OCI-LY3 (cell line): ENCODE measurements at regions not wholly inside any gene's neighbourhood (a gene's known extent, or its start where the extent isn't known, plus 50 kb on each side); places are given as distances from the start of the nearest gene placed in this dataset.

Experiments
- H2AFZ ChIP-seq: fragments of 200-600, 300-600 bp; shearing (Covaris generic); 2 replicates; pipeline ENCODE4 v1.6.0; 2014; ENCODE audit warnings: antibody characterized with exemption, low read depth, low read length
- H3K27ac ChIP-seq: fragments of 200-600, 300-600 bp; sonication (generic); 2 replicates; pipeline ENCODE4 v1.5.1; 2014; ENCODE audit warnings: mild to moderate bottlenecking, low read length, moderate library complexity, mixed read lengths
- H3K27me3 ChIP-seq: fragments of 200-600, 300-600 bp; sonication (generic); 2 replicates; pipeline ENCODE4 v1.6.1; 2014; ENCODE audit warnings: low read depth, low read length, mixed read lengths
- H3K36me3 ChIP-seq: fragments of 200-600, 300-600 bp; sonication (generic); replicated peaks from 2 replicates; pipeline ENCODE3; 2014; ENCODE audit warnings: low read depth, low read length, mixed read lengths
- H3K4me1 ChIP-seq: fragments of 300-600, 200-600 bp; sonication (generic); 2 replicates; pipeline ENCODE4 v1.6.1; 2014; ENCODE audit warnings: low read length, mixed read lengths
- H3K4me2 ChIP-seq: fragments of 200-600, 300-600 bp; sonication (generic); 2 replicates; pipeline ENCODE4 v1.6.1; 2014; ENCODE audit warnings: low read length, mixed read lengths
- H3K4me3 ChIP-seq: fragments of 300-600, 200-600 bp; sonication (generic); 2 replicates; pipeline ENCODE4 v1.5.1; 2014; ENCODE audit warnings: antibody characterized with exemption, mild to moderate bottlenecking, low read length, moderate library complexity
- H3K79me2 ChIP-seq: fragments of 300-600, 200-600 bp; shearing (Covaris generic); 2 replicates; pipeline ENCODE4 v1.6.1; 2014; ENCODE audit warnings: mild to moderate bottlenecking, low read length, mixed read lengths
- H3K9ac ChIP-seq: fragments of 300-600, 200-600 bp; shearing (Covaris generic); 2 replicates; pipeline ENCODE4 v1.6.0; 2014; ENCODE audit warnings: mild to moderate bottlenecking, low read length, moderate library complexity
- H3K9me3 ChIP-seq: fragments of 200-600, 300-600 bp; shearing (Covaris generic); 2 replicates; pipeline ENCODE4 v1.6.1; 2014; ENCODE audit warnings: low read length, mixed read lengths; ENCODE audit not compliant: insufficient read depth
- H4K20me1 ChIP-seq: fragments of 200-600, 300-600 bp; sonication (generic); 2 replicates; pipeline ENCODE4 v1.6.1; 2016; ENCODE audit warnings: low read length, mixed read lengths; ENCODE audit not compliant: insufficient read depth
- EZH2phosphoT487 ChIP-seq: fragments of 200-600 bp; shearing (Covaris generic); IDR thresholded peaks from 2 replicates; pipeline ENCODE4 v1.6.1; 2018; ENCODE audit warnings: antibody characterized with exemption, mixed run types, low read depth
- TF ChIP-seq, protein P1 (sequence below): fragments of 200-600, 300-600 bp; sonication (generic); IDR thresholded peaks from 2 replicates; pipeline ENCODE4 v1.5.1; 2014; ENCODE audit warnings: antibody characterized with exemption, low read length, low read depth

DNA sequence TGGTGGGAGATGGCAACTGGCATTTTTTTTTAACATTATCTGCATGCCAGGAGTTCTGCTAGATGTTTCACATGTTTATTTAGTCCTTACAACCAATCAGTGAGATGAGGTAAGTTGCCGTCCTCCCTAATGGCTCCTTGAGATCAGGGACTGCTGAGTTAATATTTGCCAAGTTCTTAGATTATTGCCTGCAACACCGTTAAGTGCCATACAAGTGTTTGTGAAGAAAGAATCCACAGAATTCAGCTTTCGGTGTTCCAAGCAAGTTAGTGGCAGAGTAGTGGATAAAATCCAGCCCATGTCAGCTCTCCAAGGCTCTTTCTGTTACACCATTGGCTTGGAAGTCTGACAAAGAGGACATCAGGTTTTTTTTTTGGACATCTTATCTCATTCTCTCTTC is 95.9 kb downstream of the C1QL2 start:
- H3K27ac ChIP-seq = no peak overlapping the region

DNA sequence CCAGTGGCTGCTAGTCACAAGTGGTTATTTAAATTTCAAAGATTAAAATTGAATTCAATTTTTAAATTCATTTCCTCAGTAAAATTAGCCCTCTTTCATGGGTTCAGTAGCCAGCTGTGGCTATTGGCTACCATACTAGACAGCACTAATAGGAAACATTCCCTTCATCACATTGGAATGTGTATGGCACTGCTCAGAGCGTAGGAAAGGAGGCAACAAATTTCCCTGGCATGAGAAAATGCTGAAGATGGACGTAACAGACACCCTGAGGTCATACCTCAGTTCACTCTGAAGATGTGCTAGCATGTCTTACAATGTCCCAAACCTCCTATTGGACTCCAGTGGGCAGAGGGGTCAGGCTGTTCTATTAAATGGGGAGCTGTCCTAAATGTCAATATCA is 96.4 kb downstream of the C1QL2 start:
- no peak overlapping the region for H3K4me2 ChIP-seq
- 0 out of 2 replicates have a peak, but pooled peaks cover 9% of the 10 kb centered on the region for H3K27me3 ChIP-seq
- no peaks in the 10 kb centered on the region for H3K79me2 ChIP-seq
- TF ChIP-seq EZH2phosphoT487 = no peak
- TF ChIP-seq, protein P1, sequence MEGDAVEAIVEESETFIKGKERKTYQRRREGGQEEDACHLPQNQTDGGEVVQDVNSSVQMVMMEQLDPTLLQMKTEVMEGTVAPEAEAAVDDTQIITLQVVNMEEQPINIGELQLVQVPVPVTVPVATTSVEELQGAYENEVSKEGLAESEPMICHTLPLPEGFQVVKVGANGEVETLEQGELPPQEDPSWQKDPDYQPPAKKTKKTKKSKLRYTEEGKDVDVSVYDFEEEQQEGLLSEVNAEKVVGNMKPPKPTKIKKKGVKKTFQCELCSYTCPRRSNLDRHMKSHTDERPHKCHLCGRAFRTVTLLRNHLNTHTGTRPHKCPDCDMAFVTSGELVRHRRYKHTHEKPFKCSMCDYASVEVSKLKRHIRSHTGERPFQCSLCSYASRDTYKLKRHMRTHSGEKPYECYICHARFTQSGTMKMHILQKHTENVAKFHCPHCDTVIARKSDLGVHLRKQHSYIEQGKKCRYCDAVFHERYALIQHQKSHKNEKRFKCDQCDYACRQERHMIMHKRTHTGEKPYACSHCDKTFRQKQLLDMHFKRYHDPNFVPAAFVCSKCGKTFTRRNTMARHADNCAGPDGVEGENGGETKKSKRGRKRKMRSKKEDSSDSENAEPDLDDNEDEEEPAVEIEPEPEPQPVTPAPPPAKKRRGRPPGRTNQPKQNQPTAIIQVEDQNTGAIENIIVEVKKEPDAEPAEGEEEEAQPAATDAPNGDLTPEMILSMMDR = no peak
- H3K4me1 ChIP-seq = peaks cover 10% of the 10 kb centered on the region
- H2AFZ ChIP-seq = no peak overlapping the region
- no peak overlapping the region for H3K4me3 ChIP-seq
- no peak overlapping the region for H3K27ac ChIP-seq
- H3K9me3 ChIP-seq = no peaks in the 10 kb centered on the region
- H3K36me3 ChIP-seq = no peaks in the 10 kb centered on the region
- H4K20me1 ChIP-seq = no peaks in the 10 kb centered on the region
- no peak overlapping the region for H3K9ac ChIP-seq

More for the DNA sequence above, 95.9 kb downstream of the C1QL2 start:
- TF ChIP-seq EZH2phosphoT487 = no peak
- TF ChIP-seq, protein P1 = no peak
- H3K27me3 ChIP-seq = 0 out of 2 replicates have a peak, but pooled peaks cover 9% of the 10 kb centered on the region
- H3K4me1 ChIP-seq = peaks cover 10% of the 10 kb centered on the region
- H3K9me3 ChIP-seq = no peaks in the 10 kb centered on the region
- H3K4me3 ChIP-seq = no peak overlapping the region
- H2AFZ ChIP-seq = no peak overlapping the region
- no peaks in the 10 kb centered on the region for H3K79me2 ChIP-seq
- H3K9ac ChIP-seq = no peak overlapping the region
- H4K20me1 ChIP-seq = no peaks in the 10 kb centered on the region
- no peak overlapping the region for H3K4me2 ChIP-seq
- no peaks in the 10 kb centered on the region for H3K36me3 ChIP-seq

DNA sequence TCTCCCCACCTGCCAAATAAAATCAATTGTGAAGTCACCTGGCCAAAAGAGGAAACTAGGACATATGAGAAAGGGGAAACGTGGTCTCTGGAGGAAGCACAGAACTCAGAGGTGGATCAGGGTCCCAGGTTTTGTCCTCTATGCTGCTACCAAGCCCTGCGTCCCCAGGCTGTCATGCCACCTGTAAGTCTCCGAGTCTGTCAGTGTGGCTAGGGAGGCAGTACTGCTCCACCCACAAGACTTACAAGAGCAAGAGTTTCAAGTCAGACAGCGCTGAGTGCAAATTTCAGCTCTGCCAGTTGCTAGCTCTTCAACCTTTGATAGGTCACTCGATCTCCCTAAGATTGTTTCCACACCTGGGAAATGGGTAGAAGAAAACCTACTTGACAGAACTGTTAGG is 98.6 kb downstream of the C1QL2 start:
- Histone ChIP-seq H3K4me3 (no peak overlapping the region), H3K4me1 (peaks cover 10% of the 10 kb centered on the region), H3K27me3 (peaks cover 12% of the 10 kb centered on the region; the same call in 1 of the 2 replicates), H2AFZ (no peak overlapping the region), H3K4me2 (no peak overlapping the region), H3K79me2 (no peaks in the 10 kb centered on the region), H4K20me1 (no peaks in the 10 kb centered on the region), H3K27ac (no peak overlapping the region), H3K36me3 (no peaks in the 10 kb centered on the region), H3K9me3 (no peaks in the 10 kb centered on the region), H3K9ac (no peak overlapping the region)
- TF ChIP-seq, protein P1 = no peak
- TF ChIP-seq EZH2phosphoT487 = no peak

DNA sequence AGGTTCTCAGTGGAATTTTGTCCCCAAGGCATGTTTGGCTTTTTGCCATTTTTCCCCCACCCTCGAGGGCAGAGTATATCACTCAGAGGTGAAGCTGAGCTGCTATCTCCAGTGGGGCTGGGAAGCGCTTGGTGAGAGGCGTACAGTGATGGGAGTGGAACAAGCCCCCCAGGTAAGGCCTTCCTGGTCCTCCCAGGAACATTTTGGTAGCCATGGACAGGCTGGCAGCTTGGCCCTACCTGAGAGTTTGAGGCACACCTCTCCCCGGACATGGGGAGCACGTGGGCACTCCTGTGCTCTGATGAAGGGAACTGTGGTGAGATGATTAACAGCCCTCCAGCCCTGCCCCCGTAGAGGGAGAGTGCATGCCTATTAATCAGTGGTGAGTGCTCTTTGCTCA is 99.3 kb downstream of the C1QL2 start:
- Histone ChIP-seq H4K20me1 (no peaks in the 10 kb centered on the region), H3K9ac (no peak overlapping the region), H3K9me3 (no peaks in the 10 kb centered on the region), H3K4me1 (peaks cover 10% of the 10 kb centered on the region), H2AFZ (no peak overlapping the region), H3K27ac (no peak overlapping the region), H3K79me2 (no peaks in the 10 kb centered on the region), H3K4me3 (no peak overlapping the region), H3K27me3 (peaks cover 12% of the 10 kb centered on the region; the same call in 1 of the 2 replicates), H3K4me2 (no peak overlapping the region), H3K36me3 (no peaks in the 10 kb centered on the region)
- TF ChIP-seq EZH2phosphoT487 = no peak
- TF ChIP-seq, protein P1 = no peak
